KMS-11 (cell line): ENCODE measurements at regions not wholly inside any gene's neighbourhood (a gene's known extent, or its start where the extent isn't known, plus 50 kb on each side); places are given as distances from the start of the nearest gene placed in this dataset.

Source experiments
- H2AFZ ChIP-seq: fragments of 200-600 bp; sonication (generic); 2 replicates; pipeline ENCODE4 v1.6.1; 2016; ENCODE audit warnings: antibody characterized with exemption, mixed run types, low read depth
- H3K27ac ChIP-seq: fragments of 200-600 bp; sonication (generic); 2 replicates; pipeline ENCODE4 v1.6.1; 2016; ENCODE audit warnings: mild to moderate bottlenecking, mixed run types
- H3K27me3 ChIP-seq: fragments of 200-600 bp; sonication (generic); 2 replicates; pipeline ENCODE4 v1.6.1; 2017; ENCODE audit warnings: mild to moderate bottlenecking, low read depth, mixed run types, moderate library complexity; ENCODE audit not compliant: insufficient read depth
- H3K36me3 ChIP-seq: fragments of 200-600 bp; sonication (generic); 2 replicates; pipeline ENCODE4 v1.6.1; 2017; ENCODE audit warnings: mild to moderate bottlenecking, mixed run types; ENCODE audit not compliant: insufficient read depth
- H3K4me1 ChIP-seq: fragments of 200-600 bp; sonication (generic); 2 replicates; pipeline ENCODE4 v1.6.1; 2016; ENCODE audit warnings: mild to moderate bottlenecking, low read depth, mixed run types; ENCODE audit not compliant: poor library complexity, severe bottlenecking
- H3K4me2 ChIP-seq: fragments of 200-600 bp; sonication (generic); 2 replicates; pipeline ENCODE4 v1.7.0; 2016; ENCODE audit warnings: mild to moderate bottlenecking, mixed run types
- H3K4me3 ChIP-seq: fragments of 200-600 bp; sonication (generic); IDR thresholded peaks from 2 replicates; pipeline ENCODE4 v1.6.1; 2017; ENCODE audit warnings: low read depth, low read length, mixed read lengths; ENCODE audit not compliant: insufficient read depth
- H3K79me2 ChIP-seq: fragments of 200-600 bp; sonication (generic); 2 replicates; pipeline ENCODE4 v1.6.1; 2016; ENCODE audit warnings: low read depth, mixed run types; ENCODE audit not compliant: insufficient read depth
- H3K9ac ChIP-seq: fragments of 200-600 bp; sonication (generic); 2 replicates; pipeline ENCODE4 v1.6.1; 2016; ENCODE audit warnings: mild to moderate bottlenecking, mixed run types
- H4K20me1 ChIP-seq: fragments of 200-600 bp; sonication (generic); 2 replicates; pipeline ENCODE4 v1.6.1; 2016; ENCODE audit warnings: mild to moderate bottlenecking, mixed run types; ENCODE audit not compliant: insufficient read depth
- CTCF ChIP-seq: fragments of 200-600 bp; sonication (generic); conservative IDR thresholded peaks from 2 replicates; pipeline ENCODE4 v1.6.1; 2017; ENCODE audit warnings: low read depth, mild to moderate bottlenecking, antibody characterized with exemption, low read length, moderate library complexity, mixed read lengths

DNA sequence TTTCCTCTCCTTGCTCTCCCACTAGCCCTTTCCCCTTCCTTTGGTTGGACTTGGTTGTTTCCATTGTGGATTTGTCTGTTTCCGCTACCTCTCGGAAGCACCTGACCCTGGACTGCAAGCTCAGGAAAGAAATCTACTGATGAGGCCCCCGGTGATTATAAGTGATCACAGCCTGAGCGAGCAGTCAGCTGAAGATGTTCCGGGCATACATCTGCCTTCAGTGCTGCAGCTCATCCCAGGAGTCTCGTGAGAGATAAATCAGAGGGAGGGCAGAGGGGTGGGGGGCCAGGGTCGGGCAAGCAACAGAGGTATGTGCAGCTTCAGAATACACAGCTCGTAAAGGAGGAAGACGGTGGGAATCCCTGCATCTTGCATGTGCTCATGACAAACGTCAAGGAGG lies 102.1 kb downstream of the MRPL46 start:
- no peaks in the 10 kb centered on the region for H3K79me2 ChIP-seq
- H3K4me1 ChIP-seq, result no peaks in the 10 kb centered on the region
- no peak overlapping the region for H2AFZ ChIP-seq
- no peak overlapping the region for H3K4me2 ChIP-seq
- no peak for TF ChIP-seq CTCF
- no peak overlapping the region for H3K9ac ChIP-seq
- no peaks in the 10 kb centered on the region for H3K36me3 ChIP-seq
- H4K20me1 ChIP-seq, result no peaks in the 10 kb centered on the region
- no peaks in the 10 kb centered on the region for H3K27me3 ChIP-seq
- H3K27ac ChIP-seq, result no peak overlapping the region
- H3K4me3 ChIP-seq, result no peak overlapping the region

GRCh38 chr15:88348579-88349230 lies 92.2 kb upstream of the NTRK3 start:
- no peaks in the 10 kb centered on the region for H4K20me1 ChIP-seq
- no peaks in the 10 kb centered on the region for H3K36me3 ChIP-seq
- no peaks in the 10 kb centered on the region for H3K4me1 ChIP-seq
- TF ChIP-seq CTCF, result no peak
- H3K79me2 ChIP-seq, result no peaks in the 10 kb centered on the region
- no peak overlapping the region for H2AFZ ChIP-seq
- no peak overlapping the region for H3K4me2 ChIP-seq
- no peaks in the 10 kb centered on the region for H3K27me3 ChIP-seq
- H3K27ac ChIP-seq, result no peak overlapping the region
- no peak overlapping the region for H3K9ac ChIP-seq
- H3K4me3 ChIP-seq, result no peak overlapping the region

DNA sequence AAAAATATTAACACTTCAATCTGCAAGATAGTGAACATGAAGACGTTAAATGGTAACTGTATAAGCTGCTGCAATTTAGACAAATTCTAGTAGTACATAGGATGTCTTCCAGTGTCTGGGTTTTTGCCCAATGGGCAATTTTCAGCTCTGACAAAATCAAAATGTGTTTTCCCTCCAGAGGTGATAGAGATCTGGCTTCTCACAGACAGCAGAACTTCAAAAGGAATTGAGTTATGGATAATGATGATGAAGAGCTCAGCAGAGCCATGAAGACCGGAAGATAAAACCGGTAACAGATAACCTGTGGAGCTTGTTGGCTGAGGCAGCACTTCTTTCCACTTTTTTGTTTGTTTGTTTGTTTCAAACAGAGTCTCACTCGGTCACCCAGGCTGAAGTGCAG lies 89.4 kb upstream of the NTRK3 start:
- Histone ChIP-seq H3K9ac (no peak overlapping the region), H3K27ac (no peak overlapping the region), H3K79me2 (no peaks in the 10 kb centered on the region), H3K4me1 (no peaks in the 10 kb centered on the region), H3K27me3 (no peaks in the 10 kb centered on the region), H3K4me2 (no peak overlapping the region), H3K4me3 (no peak overlapping the region), H2AFZ (no peak overlapping the region), H3K36me3 (no peaks in the 10 kb centered on the region), H4K20me1 (no peaks in the 10 kb centered on the region)
- TF ChIP-seq CTCF, result no peak

- Histone ChIP-seq H4K20me1 (no peaks in the 10 kb centered on the region), H3K36me3 (no peaks in the 10 kb centered on the region), H3K4me3 (no peak overlapping the region), H2AFZ (no peak overlapping the region), H3K79me2 (no peaks in the 10 kb centered on the region), H3K4me2 (no peak overlapping the region), H3K27ac (no peak overlapping the region), H3K9ac (no peak overlapping the region), H3K4me1 (no peaks in the 10 kb centered on the region), H3K27me3 (no peaks in the 10 kb centered on the region)
- no peak for TF ChIP-seq CTCF
Observed at GRCh38 chr15:88344786-88345185, 88.2 kb upstream of the NTRK3 start.
